SK-N-SH (cell line): ENCODE measurements at regions not wholly inside any gene's neighbourhood (a gene's known extent, or its start where the extent isn't known, plus 50 kb on each side); places are given as distances from the start of the nearest gene placed in this dataset.

Source experiments
- CTCF ChIA-PET: fragments of 300-600, 350-600 bp; formaldehyde crosslinking; extraction: SDS; loops from one replicate; lab custom pipeline; 2021; lab: Yijun Ruan, JAX
- POLR2A ChIA-PET: fragments of 350-600 bp; sonication (Branson Sonifier 250); formaldehyde crosslinking; extraction: SDS; loops from one replicate; lab custom pipeline; 2020; ENCODE audit warnings: antibody characterized with exemption, inconsistent platforms; lab: Yijun Ruan, JAX
- DNase-seq: peaks from one replicate; pipeline ENCODE4 v3.0.0; 2012
- H2AFZ ChIP-seq: fragments of 200-600 bp; sonication (generic); 2 replicates; pipeline ENCODE4 v1.8.1; 2016; ENCODE audit warnings: antibody characterized with exemption, mild to moderate bottlenecking, low read depth
- H3F3A ChIP-seq: fragments of 200-600 bp; sonication (generic); replicated peaks from 2 replicates; pipeline ENCODE3; 2016; ENCODE audit warnings: antibody characterized with exemption, mild to moderate bottlenecking; ENCODE audit not compliant: insufficient read depth
- H3K27ac ChIP-seq, 2 experiments: fragments of 200-500 bp in 1 of 2; fragments of 200-600 bp in 1 of 2; sonication (Bioruptor generic) in 1 of 2; sonication (generic), shearing (Covaris generic) in 1 of 2; 2 replicates each; pipeline versions ENCODE4 v1.5.1 to v1.6.1; 2014 to 2016; ENCODE audit warnings: low read depth in 2 of 2, inconsistent platforms in 1 of 2, low read length in 1 of 2, mild to moderate bottlenecking in 1 of 2, mixed read lengths in 1 of 2
- H3K27me3 ChIP-seq: fragments of 200-600 bp; sonication (generic), shearing (Covaris generic); 2 replicates; pipeline ENCODE4 v1.6.1; 2016; ENCODE audit warnings: mixed run types; ENCODE audit not compliant: insufficient read depth
- H3K36me3 ChIP-seq, 2 experiments: fragments of 200-500 bp in 1 of 2; fragments of 200-600 bp in 1 of 2; sonication (Bioruptor generic) in 1 of 2; sonication (generic) in 1 of 2; replicated peaks in 1 of 2; 2 replicates each; pipeline versions ENCODE3 to v1.5.1; 2014 to 2016; ENCODE audit warnings: low read length in 1 of 2, mild to moderate bottlenecking in 1 of 2; ENCODE audit not compliant: insufficient read depth in 2 of 2, control insufficient read depth in 1 of 2
- H3K4me1 ChIP-seq, 2 experiments: fragments of 200-500 bp in 1 of 2; fragments of 200-600 bp in 1 of 2; sonication (Bioruptor generic) in 1 of 2; sonication (generic), shearing (Covaris generic) in 1 of 2; 2 replicates each; pipeline versions ENCODE4 v1.5.1 to v1.6.1; 2014 to 2016; ENCODE audit warnings: low read depth in 1 of 2, low read length in 1 of 2, mixed run types in 1 of 2; ENCODE audit not compliant: insufficient read depth in 2 of 2, control insufficient read depth in 1 of 2
- H3K4me2 ChIP-seq: fragments of 200-600 bp; sonication (generic), shearing (Covaris generic); 2 replicates; pipeline ENCODE4 v1.6.1; 2017; ENCODE audit warnings: mixed run types
- H3K4me3 ChIP-seq, 2 experiments: fragments of 200-500 bp in 1 of 2; fragments of 200-600 bp in 1 of 2; sonication (Bioruptor generic) in 1 of 2; sonication (generic), shearing (Covaris generic) in 1 of 2; 2 replicates each; pipeline versions ENCODE4 v1.5.1 to v1.8.1; 2014 to 2016; ENCODE audit warnings: low read depth in 2 of 2, inconsistent platforms in 1 of 2, low read length in 1 of 2, mild to moderate bottlenecking in 1 of 2, mixed read lengths in 1 of 2, moderate library complexity in 1 of 2
- H3K79me2 ChIP-seq: fragments of 200-600 bp; sonication (generic); 2 replicates; pipeline ENCODE4 v1.8.1; 2017; ENCODE audit warnings: mild to moderate bottlenecking; ENCODE audit not compliant: insufficient read depth
- H3K9ac ChIP-seq: fragments of 200-600 bp; sonication (generic); 2 replicates; pipeline ENCODE4 v1.6.1; 2017; ENCODE audit warnings: mixed run types
- H3K9me2 ChIP-seq: fragments of 200-600 bp; sonication (generic); 2 replicates; pipeline ENCODE4 v1.6.1; 2017; ENCODE audit warnings: mixed run types
- H3K9me3 ChIP-seq: fragments of 200-600 bp; sonication (generic); 2 replicates; pipeline ENCODE4 v1.6.1; 2017; ENCODE audit warnings: mixed run types, mild to moderate bottlenecking, moderate library complexity
- H4K20me1 ChIP-seq: fragments of 200-600 bp; sonication (generic); 2 replicates; pipeline ENCODE4 v1.6.1; 2017; ENCODE audit warnings: mild to moderate bottlenecking, mixed run types; ENCODE audit not compliant: insufficient read depth
- CHD2 ChIP-seq: fragments of 150-350 bp; IDR thresholded peaks from 2 replicates; pipeline ENCODE4 v1.6.1; 2018; ENCODE audit warnings: low read length; ENCODE audit not compliant: partially characterized antibody
- ELF1 ChIP-seq: IDR thresholded peaks from 2 replicates; pipeline ENCODE4 v1.4.0; 2012
- FOSL2 ChIP-seq: IDR thresholded peaks from 2 replicates; pipeline ENCODE4 v1.4.0; 2012; ENCODE audit warnings: low read depth, mild to moderate bottlenecking, moderate library complexity, borderline replicate concordance
- FOXJ3 ChIP-seq: sonication (generic); formaldehyde crosslinking; IDR thresholded peaks from 2 replicates; pipeline ENCODE4 v1.5.1; 2020; ENCODE audit warnings: mild to moderate bottlenecking, missing genetic modification reagents
- FOXM1 ChIP-seq: IDR thresholded peaks from 2 replicates; pipeline ENCODE4 v1.4.0; 2012; ENCODE audit warnings: low read depth, mild to moderate bottlenecking
- GABPA ChIP-seq: IDR thresholded peaks from 2 replicates; pipeline ENCODE4 v1.4.0; 2012; ENCODE audit warnings: low read depth, mild to moderate bottlenecking
- GATA2 ChIP-seq: sonication (generic); formaldehyde crosslinking; IDR thresholded peaks from 2 replicates; pipeline ENCODE4 v1.5.0; 2020; ENCODE audit warnings: mild to moderate bottlenecking, missing genetic modification reagents
- MXI1 ChIP-seq: IDR thresholded peaks from 2 replicates; pipeline ENCODE4 v1.6.1; 2012; ENCODE audit warnings: mild to moderate bottlenecking, low read depth, low read length, improper control_type of control experiment
- POLR2AphosphoS5 ChIP-seq: IDR thresholded peaks from 2 replicates; pipeline ENCODE4 v1.6.1; 2012; ENCODE audit warnings: low read depth, low read length
- RAD21 ChIP-seq: IDR thresholded peaks from 2 replicates; pipeline ENCODE4 v1.6.1; 2012; ENCODE audit warnings: mild to moderate bottlenecking, low read length
- RCOR1 ChIP-seq: fragments of 150-350 bp; IDR thresholded peaks from 2 replicates; pipeline ENCODE4 v1.6.1; 2017; ENCODE audit warnings: antibody characterized with exemption, low read length
- REST ChIP-seq: IDR thresholded peaks from 2 replicates; pipeline ENCODE4 v1.6.1; 2012; ENCODE audit warnings: mild to moderate bottlenecking, low read depth, low read length, moderate library complexity
- SIN3A ChIP-seq: IDR thresholded peaks from 2 replicates; pipeline ENCODE4 v1.6.1; 2012; ENCODE audit warnings: low read depth, mild to moderate bottlenecking, low read length, moderate library complexity, borderline replicate concordance
- TAF1 ChIP-seq: IDR thresholded peaks from 2 replicates; pipeline ENCODE4 v1.6.1; 2012; ENCODE audit warnings: low read depth, mild to moderate bottlenecking, low read length, moderate library complexity, borderline replicate concordance
- WGBS: methylation state at CpG from one replicate; pipeline ENCODE4 v1.1.6; 2017; ENCODE audit warnings: low lambda C conversion rate; 5-methylcytosine and 5-hydroxymethylcytosine counted together

- CTCF ChIA-PET, result no interaction called here
- Histone ChIP-seq H3K4me2 (no peak overlapping the region), H3K4me1 (no peaks in the 10 kb centered on the region), H3K9me2 (no peaks in the 10 kb centered on the region), H2AFZ (no peak overlapping the region), H4K20me1 (no peaks in the 10 kb centered on the region), H3K4me3 (no peak overlapping the region), H3K79me2 (no peaks in the 10 kb centered on the region), H3F3A (no peaks in the 10 kb centered on the region), H3K27me3 (no peaks in the 10 kb centered on the region; the same call in 1 of the 2 replicates), H3K27ac (no peak overlapping the region), H3K36me3 (no peaks in the 10 kb centered on the region), H3K9ac (no peak overlapping the region), H3K9me3 (no peaks in the 10 kb centered on the region)
- no peak for DNase-seq
- WGBS, result 13% methylated on average over 2 of the region's 2 CpGs
- TF ChIP-seq FOSL2 (no peak), GABPA (no peak), RAD21 (no peak), FOXM1 (no peak), TAF1 (no peak), MXI1 (no peak), CHD2 (no peak), SIN3A (no peak), GATA2 (CRISPR knock-in tag) (no peak), POLR2AphosphoS5 (no peak)
- POLR2A ChIA-PET, result no interaction called here
These were observed 456.4 kb upstream of the KLF4 start for GRCh38 chr9:107945961-107946360.

GRCh38 chr9:107945493-107945892 is 455.9 kb upstream of the KLF4 start:
- H3K79me2 ChIP-seq, result no peaks in the 10 kb centered on the region
- 30% methylated on average over 2 of the region's 2 CpGs for WGBS
- no peak for DNase-seq
- H3K27ac ChIP-seq, result no peak overlapping the region
- H3K9me3 ChIP-seq, result no peaks in the 10 kb centered on the region
- ChIA-PET CTCF (no interaction called here), POLR2A (no interaction called here)
- H3K9me2 ChIP-seq, result no peaks in the 10 kb centered on the region
- H3K27me3 ChIP-seq, result no peaks in the 10 kb centered on the region; the same call in 1 of the 2 replicates
- H3K9ac ChIP-seq, result no peak overlapping the region
- H4K20me1 ChIP-seq, result no peaks in the 10 kb centered on the region
- no peaks in the 10 kb centered on the region for H3K4me1 ChIP-seq
- no peak overlapping the region for H3K4me2 ChIP-seq
- no peak overlapping the region for H2AFZ ChIP-seq
- H3K4me3 ChIP-seq, result no peak overlapping the region
- H3K36me3 ChIP-seq, result no peaks in the 10 kb centered on the region
- TF ChIP-seq FOSL2 (no peak), RCOR1 (no peak), FOXJ3 (CRISPR knock-in tag) (no peak), REST (no peak), ELF1 (no peak)
- H3F3A ChIP-seq, result no peaks in the 10 kb centered on the region
